Endothelial cell of umbilical vein (primary cell): ENCODE measurements at regions not wholly inside any gene's neighbourhood (a gene's known extent, or its start where the extent isn't known, plus 50 kb on each side); places are given as distances from the start of the nearest gene placed in this dataset.

Experiments used
- BruUV-seq: library from RNA; stranded (reverse); fragments of 400-500 nt; replicated peaks from 2 replicates; lab custom pipeline; 2021; lab: Mats Ljungman, UMichigan
- CTCF ChIA-PET: fragments of 300-600, 350-600 bp; sonication (Branson Sonifier 250); formaldehyde crosslinking; loops from one replicate; lab custom pipeline; 2021; ENCODE audit warnings: antibody characterized with exemption, inconsistent platforms; lab: Charles Lee
- POLR2A ChIA-PET: fragments of 300-600, 350-600 bp; sonication (Branson Sonifier 250); formaldehyde crosslinking; loops from one replicate; lab custom pipeline; 2021; ENCODE audit warnings: antibody characterized with exemption, inconsistent platforms; lab: Charles Lee
- DNase-seq: peaks from one replicate; pipeline ENCODE4 v3.0.0-alpha.2; 2011; ENCODE audit warnings: low read depth, low spot score
- FAIRE-seq: peaks from 2 replicates; lab custom pipeline; 2011; peaks lifted over from hg19 to GRCh38; lab: Jason Lieb, UNC
- H2AFZ ChIP-seq: 2 replicates; pipeline ENCODE4 v1.6.0; 2012; ENCODE audit warnings: low read depth, low read length, control low read depth, inconsistent platforms
- H3K27ac ChIP-seq: 2 replicates; pipeline ENCODE4 v1.5.1; 2011; ENCODE audit warnings: low read depth, mild to moderate bottlenecking, control low read depth, low read length, moderate library complexity; ENCODE audit not compliant: insufficient read depth
- H3K27me3 ChIP-seq, 2 experiments: 2 replicates each; pipeline versions ENCODE4 v1.6.0 to v1.6.1; 2011; ENCODE audit warnings: low read length in 2 of 2, mixed read lengths in 1 of 2; ENCODE audit not compliant: control insufficient read depth in 2 of 2, insufficient read depth in 2 of 2
- H3K36me3 ChIP-seq, 2 experiments: 2 replicates in 1 of 2; 3 replicates in 1 of 2; pipeline ENCODE4 v1.5.1; 2011; ENCODE audit warnings: low read length in 2 of 2, mild to moderate bottlenecking in 1 of 2, moderate library complexity in 1 of 2; ENCODE audit not compliant: control insufficient read depth in 2 of 2, insufficient read depth in 2 of 2; ENCODE audit errors: extremely low read depth in 1 of 2
- H3K4me1 ChIP-seq: 3 replicates; pipeline ENCODE4 v1.5.1; 2011; ENCODE audit warnings: mild to moderate bottlenecking, low read length; ENCODE audit not compliant: control insufficient read depth, insufficient read depth; ENCODE audit errors: extremely low read depth
- H3K4me2 ChIP-seq: 2 replicates; pipeline ENCODE4 v1.6.1; 2011; ENCODE audit warnings: low read length, control low read depth, mixed read lengths; ENCODE audit not compliant: insufficient read depth
- H3K4me3 ChIP-seq, 3 experiments: fragments of 200-600 bp in 1 of 3; sonication (generic), shearing (Covaris generic) in 1 of 3; replicated peaks in 1 of 3; 2 replicates each; pipeline ENCODE4 v1.5.1; 2011 to 2016; ENCODE audit warnings: control low read depth in 3 of 3, low read length in 3 of 3, mild to moderate bottlenecking in 2 of 3, inconsistent platforms in 1 of 3, low read depth in 1 of 3, moderate library complexity in 1 of 3; ENCODE audit not compliant: insufficient read depth in 1 of 3
- H3K79me2 ChIP-seq: 2 replicates; pipeline ENCODE4 v1.6.0; 2012; ENCODE audit warnings: low read length, inconsistent platforms; ENCODE audit not compliant: control insufficient read depth, insufficient read depth
- H3K9ac ChIP-seq: replicated peaks from 2 replicates; pipeline ENCODE3; 2011; ENCODE audit warnings: low read length, control low read depth; ENCODE audit not compliant: insufficient read depth; ENCODE audit errors: extremely low read depth
- H3K9me1 ChIP-seq: replicated peaks from 3 replicates; pipeline ENCODE4 v1.6.0; 2011; ENCODE audit warnings: mild to moderate bottlenecking, low read length; ENCODE audit not compliant: control insufficient read depth, insufficient read depth; ENCODE audit errors: extremely low read depth
- H3K9me3 ChIP-seq: replicated peaks from 2 replicates; pipeline ENCODE4 v1.5.1; 2012; ENCODE audit warnings: low read length, inconsistent platforms; ENCODE audit not compliant: control insufficient read depth, insufficient read depth
- H4K20me1 ChIP-seq: replicated peaks from 2 replicates; pipeline ENCODE3; 2011; ENCODE audit warnings: mild to moderate bottlenecking, low read length; ENCODE audit not compliant: control insufficient read depth, insufficient read depth; ENCODE audit errors: extremely low read depth
- EZH2 ChIP-seq: IDR thresholded peaks from 2 replicates; pipeline ENCODE4 v1.6.1; 2012; ENCODE audit warnings: borderline replicate concordance, low read depth, mild to moderate bottlenecking, moderate library complexity, low read length, inconsistent platforms; ENCODE audit not compliant: severe bottlenecking
- FOS ChIP-seq: IDR thresholded peaks from 2 replicates; pipeline ENCODE4 v1.6.1; 2011; ENCODE audit warnings: mild to moderate bottlenecking, low read length, moderate library complexity, borderline replicate concordance; ENCODE audit not compliant: insufficient read depth
- GATA2 ChIP-seq: IDR thresholded peaks from 2 replicates; pipeline ENCODE4 v1.7.0; 2011; ENCODE audit warnings: low read depth, mild to moderate bottlenecking, moderate library complexity, mixed read lengths, low read length; ENCODE audit not compliant: insufficient read length, insufficient read depth
- JUN ChIP-seq: IDR thresholded peaks from 2 replicates; pipeline ENCODE4 v1.6.1; 2011; ENCODE audit warnings: borderline replicate concordance, low read depth; ENCODE audit not compliant: insufficient read length, insufficient read depth
- MYC ChIP-seq: IDR thresholded peaks from one replicate; pipeline ENCODE4 v1.6.1; 2011; ENCODE audit warnings: mild to moderate bottlenecking, low read depth, low read length
- POLR2A ChIP-seq: IDR thresholded peaks from 2 replicates; pipeline ENCODE4 v1.6.1; 2012; ENCODE audit warnings: low read depth, mild to moderate bottlenecking, control low read depth, low read length
- POLR2AphosphoS5 ChIP-seq: IDR thresholded peaks from 2 replicates; pipeline ENCODE4 v1.6.1; 2012; ENCODE audit warnings: low read depth, mild to moderate bottlenecking, control low read depth, low read length, moderate library complexity; ENCODE audit not compliant: insufficient read depth
- dilution Hi-C: fragments of 300-500 bp; cut with MboI; formaldehyde crosslinking; loops from one replicate; pipeline ENCODE4 v1.15.0; 2019; ENCODE audit warnings: low sequenced_read_pairs; ENCODE audit not compliant: extremely low pct_ligation_motif_present
- intact Hi-C: fragments of 100-400 bp; cut with micrococcal nuclease; formaldehyde crosslinking; loops from one replicate; pipeline ENCODE4 v1.10.0; 2022
- TF ChIP-seq, protein P1 (sequence below), 2 donors: IDR thresholded peaks; 1 replicate in 1 of 2; 2 replicates in 1 of 2; pipeline ENCODE4 v1.5.1; 2011; ENCODE audit warnings: low read length in 2 of 2, mild to moderate bottlenecking in 2 of 2, moderate library complexity in 2 of 2, control low read depth in 1 of 2, inconsistent platforms in 1 of 2, low read depth in 1 of 2; ENCODE audit not compliant: insufficient read depth in 1 of 2; ENCODE audit errors: extremely low read depth in 1 of 2
- TF ChIP-seq, protein P2 (sequence below): IDR thresholded peaks from 2 replicates; pipeline ENCODE4 v1.6.1; 2011; ENCODE audit not compliant: insufficient read depth, insufficient read length

DNA sequence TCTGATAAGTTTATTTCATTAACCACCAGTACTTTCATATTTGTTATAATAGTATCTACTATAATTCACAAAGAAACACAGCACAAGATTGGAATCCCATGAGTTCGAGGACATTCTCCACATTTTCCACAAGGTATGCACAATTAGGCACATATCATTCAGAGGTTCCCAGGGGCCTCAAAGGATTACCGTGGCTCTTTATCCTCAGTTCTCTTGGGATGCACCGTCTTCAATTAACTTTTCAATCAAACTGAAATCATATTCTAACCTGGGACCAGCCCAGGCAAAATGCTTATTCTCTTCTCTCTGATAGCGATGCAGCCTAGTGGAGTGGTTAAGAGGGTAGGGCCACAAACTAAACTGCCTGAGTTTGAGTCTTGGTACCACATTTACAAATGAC lies 242.6 kb upstream of the RASGEF1B start:
- POLR2A ChIA-PET = no interaction called here
- H3K4me3 ChIP-seq = no peak overlapping the region
- no peaks in the 10 kb centered on the region for H3K27me3 ChIP-seq
- no peak for TF ChIP-seq JUN
- no peak for TF ChIP-seq MYC
- no peak for TF ChIP-seq FOS
- TF ChIP-seq POLR2AphosphoS5 = no peak
- TF ChIP-seq POLR2A = no peak
- TF ChIP-seq, protein P1, sequence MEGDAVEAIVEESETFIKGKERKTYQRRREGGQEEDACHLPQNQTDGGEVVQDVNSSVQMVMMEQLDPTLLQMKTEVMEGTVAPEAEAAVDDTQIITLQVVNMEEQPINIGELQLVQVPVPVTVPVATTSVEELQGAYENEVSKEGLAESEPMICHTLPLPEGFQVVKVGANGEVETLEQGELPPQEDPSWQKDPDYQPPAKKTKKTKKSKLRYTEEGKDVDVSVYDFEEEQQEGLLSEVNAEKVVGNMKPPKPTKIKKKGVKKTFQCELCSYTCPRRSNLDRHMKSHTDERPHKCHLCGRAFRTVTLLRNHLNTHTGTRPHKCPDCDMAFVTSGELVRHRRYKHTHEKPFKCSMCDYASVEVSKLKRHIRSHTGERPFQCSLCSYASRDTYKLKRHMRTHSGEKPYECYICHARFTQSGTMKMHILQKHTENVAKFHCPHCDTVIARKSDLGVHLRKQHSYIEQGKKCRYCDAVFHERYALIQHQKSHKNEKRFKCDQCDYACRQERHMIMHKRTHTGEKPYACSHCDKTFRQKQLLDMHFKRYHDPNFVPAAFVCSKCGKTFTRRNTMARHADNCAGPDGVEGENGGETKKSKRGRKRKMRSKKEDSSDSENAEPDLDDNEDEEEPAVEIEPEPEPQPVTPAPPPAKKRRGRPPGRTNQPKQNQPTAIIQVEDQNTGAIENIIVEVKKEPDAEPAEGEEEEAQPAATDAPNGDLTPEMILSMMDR (IDR thresholded peaks at IDR 0.05; ENCODE audit: extremely low read depth in 1 of 2, insufficient read depth in 1 of 2, low read depth in 1 of 2, low read length in 2 of 2) = no peak
- no peak for TF ChIP-seq EZH2
- TF ChIP-seq, protein P2, sequence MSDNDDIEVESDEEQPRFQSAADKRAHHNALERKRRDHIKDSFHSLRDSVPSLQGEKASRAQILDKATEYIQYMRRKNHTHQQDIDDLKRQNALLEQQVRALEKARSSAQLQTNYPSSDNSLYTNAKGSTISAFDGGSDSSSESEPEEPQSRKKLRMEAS = no peak
- TF ChIP-seq GATA2 = no peak
- BruUV-seq = no TSS peak
- no peak overlapping the region for H3K9ac ChIP-seq
- intact Hi-C loops = no loop called here
- H3K27ac ChIP-seq = no peak overlapping the region
- H2AFZ ChIP-seq = no peak overlapping the region
- no peaks in the 10 kb centered on the region for H3K36me3 ChIP-seq
- H4K20me1 ChIP-seq = no peaks in the 10 kb centered on the region
- no peaks in the 10 kb centered on the region for H3K9me3 ChIP-seq
- DNase-seq (no peak), FAIRE-seq (no peak)
- dilution Hi-C loops = no loop called here
- CTCF ChIA-PET = no interaction called here
- no peaks in the 10 kb centered on the region for H3K79me2 ChIP-seq
- no peaks in the 10 kb centered on the region for H3K4me1 ChIP-seq
- H3K4me2 ChIP-seq = no peak overlapping the region
- H3K9me1 ChIP-seq = no peaks in the 10 kb centered on the region
